CD1c-positive myeloid dendritic cell (primary cell): ENCODE measurements at regions not wholly inside any gene's neighbourhood (a gene's known extent, or its start where the extent isn't known, plus 50 kb on each side); places are given as distances from the start of the nearest gene placed in this dataset.

Source experiments
- DNase-seq: peaks from one replicate; pipeline ENCODE4 v3.0.0-alpha.2; 2016; ENCODE audit errors: extremely low spot score

DNA sequence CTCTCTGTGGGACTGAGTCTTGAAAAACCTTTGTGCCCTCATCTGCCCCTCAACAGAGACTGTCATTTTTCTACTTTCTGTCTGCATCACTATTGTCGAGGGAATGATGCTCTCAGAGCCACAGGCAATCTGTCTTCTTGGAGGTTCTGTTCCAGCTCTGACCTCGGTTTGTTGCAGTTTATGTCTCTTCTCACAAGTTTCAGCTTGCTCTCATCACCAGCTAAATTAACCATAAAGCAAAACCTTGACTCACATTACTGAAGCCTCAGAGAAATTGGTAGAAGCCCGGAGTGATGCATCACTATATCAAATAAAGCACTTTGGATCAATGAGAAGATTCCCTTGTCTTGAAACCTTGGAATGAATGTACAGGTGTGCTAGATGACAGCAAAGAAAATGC, 60.6 kb upstream of the BLID start:
- DNase-seq, result no peak

GRCh38 chr11:122175306-122175705, 59.3 kb upstream of the BLID start:
- DNase-seq, result no peak

DNA sequence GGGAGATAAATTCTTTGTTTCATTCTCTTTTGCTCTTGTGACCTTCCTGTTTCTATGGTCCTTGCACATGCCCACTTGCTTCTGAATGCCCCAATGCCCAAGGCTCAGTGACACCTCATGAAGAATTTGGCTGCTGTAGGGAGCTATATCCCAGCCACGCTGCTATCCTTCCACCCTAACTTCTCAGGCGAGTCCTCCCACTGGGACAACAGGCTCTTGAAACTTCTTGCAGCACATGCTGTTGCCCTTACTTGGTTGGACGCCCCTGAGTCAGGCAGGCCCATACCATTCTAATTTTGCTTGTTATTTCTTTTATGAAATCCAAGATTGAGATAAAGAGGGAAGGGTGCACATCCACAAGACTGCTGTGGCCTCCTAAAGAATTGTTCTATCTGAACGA, 57.6 kb upstream of the BLID start:
- DNase-seq, result no peak

DNA sequence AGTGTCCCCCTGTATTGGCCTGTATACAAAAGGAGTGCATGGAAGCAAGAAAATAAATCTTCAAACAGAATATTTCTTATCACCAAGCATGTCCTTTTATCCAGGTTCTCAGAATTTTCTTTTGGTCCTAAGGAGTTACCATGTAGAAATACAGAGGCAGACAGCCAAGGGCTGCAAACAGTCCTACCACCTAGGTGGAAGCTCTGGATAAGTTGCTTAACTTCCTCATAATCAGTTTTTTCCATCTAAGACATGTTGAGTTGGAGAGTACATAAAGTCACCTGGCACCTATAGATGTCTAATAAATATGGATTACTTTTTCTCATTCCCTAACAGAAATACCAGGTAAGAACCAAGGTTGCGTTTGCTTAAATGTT, 57.0 kb upstream of the BLID start:
- no peak for DNase-seq

- DNase-seq, result no peak
Observed at GRCh38 chr11:122172352-122173073, 56.5 kb upstream of the BLID start.

- DNase-seq, result peak; percentile 9
Observed at GRCh38 chr11:122170815-122171475, 54.9 kb upstream of the BLID start.

DNA sequence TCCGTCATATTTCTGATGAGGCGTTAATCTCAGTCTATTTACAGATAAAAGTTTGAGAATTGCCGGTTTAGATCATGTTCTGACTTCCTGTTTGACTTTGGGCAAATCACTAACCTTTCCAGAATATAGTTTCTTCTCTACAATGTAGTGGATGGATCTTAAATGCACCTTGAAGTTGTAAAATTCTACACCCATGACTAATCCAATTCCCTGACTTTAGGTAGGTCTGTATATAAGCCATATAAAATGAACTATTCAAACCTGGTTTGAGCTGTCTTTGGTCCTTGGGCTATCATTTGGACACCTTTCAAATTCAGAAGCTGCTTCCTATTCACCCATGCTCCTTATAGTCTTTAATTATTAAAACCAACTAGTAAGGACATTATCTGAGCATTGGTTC, 52.2 kb upstream of the BLID start:
- DNase-seq, result no peak

- DNase-seq, result no peak
Observed at GRCh38 chr11:122167100-122167499, 51.1 kb upstream of the BLID start.

DNA sequence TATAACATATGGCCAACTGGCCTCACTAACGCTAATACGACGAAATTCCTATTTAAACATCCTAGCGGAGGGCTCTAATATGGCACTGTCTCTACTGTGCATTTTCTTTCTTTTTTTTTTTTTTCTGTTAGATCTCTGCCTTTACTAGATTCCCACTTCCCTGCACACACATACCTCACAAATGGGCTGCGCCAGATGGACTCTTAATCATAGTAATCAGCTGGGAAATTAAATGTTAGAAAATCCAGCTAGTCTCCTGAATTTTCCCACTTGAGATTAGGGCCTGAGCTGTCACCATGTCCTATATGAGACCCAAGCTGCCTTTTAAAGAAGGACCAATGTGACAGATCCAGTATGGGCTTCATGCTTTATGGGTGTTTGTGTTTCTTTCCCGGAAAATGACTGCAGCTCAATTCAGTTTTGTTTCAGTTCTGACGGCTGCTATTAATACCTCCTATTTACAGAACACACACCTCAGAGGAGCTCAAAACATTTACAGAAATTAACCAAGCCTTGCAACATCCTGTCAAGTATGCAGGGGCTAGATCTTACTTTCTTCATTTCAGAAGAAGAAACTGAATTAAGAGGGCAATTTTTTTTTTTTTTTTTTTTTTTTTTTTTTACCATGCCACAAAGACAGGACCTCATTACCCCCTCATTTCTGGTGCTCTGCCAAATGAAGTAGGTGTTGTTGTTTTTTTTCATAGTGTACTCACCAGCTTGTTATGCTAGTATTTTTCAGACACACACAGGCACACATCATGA, 49.8 kb upstream of the BLID start:
- DNase-seq, result no peak
